Central memory CD4-positive, alpha-beta T cell (primary cell): ENCODE measurements at regions not wholly inside any gene's neighbourhood (a gene's known extent, or its start where the extent isn't known, plus 50 kb on each side); places are given as distances from the start of the nearest gene placed in this dataset.

ENCODE experiments used
- DNase-seq: peaks from one replicate; pipeline ENCODE4 v3.0.0; 2022

- no peak for DNase-seq
Measured at GRCh38 chr3:72060447-72061034, 275.6 kb upstream of the PROK2 start.

GRCh38 chr3:72058493-72059081 lies 273.6 kb upstream of the PROK2 start:
- DNase-seq: no peak

DNA sequence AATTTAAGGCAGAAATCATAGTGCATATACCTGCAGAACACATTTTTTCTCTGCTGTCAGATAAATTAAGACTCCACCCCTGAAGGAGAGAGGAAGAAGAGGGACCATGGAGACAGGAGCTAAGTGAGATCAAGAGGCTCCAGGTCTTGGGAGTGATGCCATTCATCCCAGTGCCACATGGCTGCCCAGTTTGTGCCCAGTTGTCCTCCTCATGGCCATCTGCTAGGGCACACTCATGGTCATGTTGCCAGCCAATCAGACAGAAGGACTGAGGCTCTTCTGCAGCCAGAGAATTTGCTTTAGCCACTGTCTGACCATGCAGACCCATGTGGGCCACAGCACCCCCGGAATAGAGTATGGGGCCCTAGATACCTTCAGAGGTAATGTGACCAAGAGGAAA lies 270.5 kb upstream of the PROK2 start:
- DNase-seq: no peak

DNA sequence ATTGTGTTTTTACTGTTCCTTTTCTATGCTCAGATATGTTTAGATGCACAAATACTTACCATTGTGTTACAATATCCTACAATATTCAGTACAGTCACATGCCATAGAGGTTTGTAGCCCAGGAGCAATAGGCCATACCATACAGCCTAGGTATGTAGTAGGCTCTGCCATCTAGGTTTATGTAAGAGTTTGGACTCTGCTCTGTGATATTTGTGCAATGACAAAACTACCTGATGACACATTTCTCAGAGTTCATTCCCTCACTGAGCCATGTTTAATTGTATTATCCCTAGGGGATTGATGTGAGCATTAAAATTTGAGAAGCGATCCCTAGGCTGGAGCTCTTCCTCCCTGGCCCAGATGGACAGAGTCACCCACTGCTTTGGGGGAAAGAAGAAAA lies 270.0 kb upstream of the PROK2 start:
- DNase-seq: no peak

DNA sequence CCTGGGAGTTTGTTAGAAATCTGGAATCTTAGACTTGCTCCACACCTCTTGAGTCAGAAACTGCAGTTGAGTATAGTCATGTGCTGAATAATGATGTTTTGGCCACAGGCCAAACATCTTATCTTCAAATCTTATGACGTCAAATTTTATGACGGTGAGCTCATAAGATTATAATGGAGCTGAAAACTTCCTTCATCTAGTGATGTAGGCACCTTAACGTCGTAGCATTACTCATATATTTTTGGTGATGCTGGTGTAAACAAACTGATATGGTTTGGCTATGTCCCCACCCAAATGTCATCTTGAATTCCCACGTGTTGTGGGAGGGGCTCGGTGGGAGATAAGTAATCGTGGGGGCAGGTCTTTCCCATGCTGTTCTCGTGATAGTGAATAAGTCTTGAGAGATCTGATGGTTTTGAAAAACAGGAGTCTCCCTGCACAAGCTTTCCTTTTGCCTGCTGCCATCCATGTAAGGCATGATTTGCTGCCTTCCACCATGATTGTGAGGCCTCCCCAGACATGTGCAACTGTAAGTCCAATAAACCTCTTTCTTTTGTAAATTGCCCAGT lies 268.0 kb upstream of the PROK2 start:
- DNase-seq: no peak

GRCh38 chr3:72050771-72051170 lies 265.8 kb upstream of the PROK2 start:
- no peak for DNase-seq

- no peak for DNase-seq
Measured at GRCh38 chr3:72050048-72050632, 265.2 kb upstream of the PROK2 start.

DNA sequence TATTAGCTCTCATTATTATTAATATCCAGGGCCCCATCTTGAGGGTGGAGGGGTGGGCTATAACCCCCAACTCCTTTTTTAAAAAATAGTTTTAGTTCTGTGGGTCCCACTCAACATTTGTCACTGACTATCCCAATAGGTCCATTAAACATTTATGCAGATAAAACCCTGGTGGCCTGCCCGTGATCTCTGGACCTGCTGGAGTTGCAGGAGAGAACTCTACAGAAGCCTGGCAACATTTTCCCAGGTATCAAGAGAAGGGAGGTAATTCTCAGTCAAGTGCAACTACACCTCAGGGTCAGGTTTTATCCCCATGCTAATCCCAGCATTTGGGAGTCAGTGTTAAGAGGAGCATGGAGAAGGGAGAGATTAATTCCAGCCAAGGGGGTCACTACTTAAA lies 264.4 kb upstream of the PROK2 start:
- no peak for DNase-seq

DNA sequence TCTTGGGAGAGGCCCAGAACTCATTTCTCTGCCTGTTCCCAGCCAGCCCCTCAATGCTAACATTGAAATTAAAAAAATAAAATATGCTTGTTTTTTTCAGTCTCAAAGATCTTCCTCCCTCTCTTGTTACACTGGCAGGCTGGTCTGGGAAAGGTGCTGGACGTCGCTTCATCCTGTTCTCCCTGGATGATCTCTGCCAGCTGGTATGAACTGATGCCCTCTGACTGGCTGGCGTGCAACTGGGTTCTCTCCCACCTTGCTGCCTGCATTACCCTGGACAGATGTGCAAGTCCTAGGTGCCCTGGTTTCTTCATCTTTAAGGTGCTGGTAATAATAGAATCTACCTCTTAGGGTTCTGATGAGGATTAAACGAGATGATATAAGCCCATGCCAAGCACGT lies 263.9 kb upstream of the PROK2 start:
- DNase-seq: no peak

DNA sequence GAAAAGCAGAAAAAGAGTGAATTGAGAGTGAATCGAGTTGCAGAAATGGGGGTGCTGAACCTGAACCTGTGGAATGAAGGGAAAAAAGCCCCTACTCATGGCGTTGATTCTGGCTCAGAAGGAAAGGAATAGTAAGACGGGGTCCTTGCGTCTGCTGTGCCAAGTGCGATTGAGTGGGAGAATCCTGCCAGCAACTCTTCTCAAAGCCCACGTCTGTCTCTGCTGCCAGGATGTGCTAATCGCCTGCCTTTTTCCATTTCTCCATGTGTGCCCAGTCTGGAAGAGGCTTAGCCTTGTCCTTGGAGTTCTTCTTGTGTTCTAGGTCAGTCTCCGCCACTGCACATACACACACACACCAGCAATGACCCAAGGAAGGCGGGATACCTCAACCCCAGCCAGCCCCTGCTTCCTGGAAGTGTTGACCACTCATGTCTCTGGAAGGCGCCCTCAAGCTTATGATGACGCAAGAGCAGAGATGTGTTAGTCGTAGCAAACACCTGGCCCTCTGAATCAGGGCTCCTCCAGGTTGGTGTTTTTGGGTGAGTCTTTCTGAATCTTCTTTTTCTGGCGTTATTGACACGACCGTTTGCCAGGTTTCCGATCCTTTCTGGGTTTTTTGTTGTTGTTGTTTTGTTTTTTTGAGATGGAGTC lies 262.4 kb upstream of the PROK2 start:
- no peak for DNase-seq

GRCh38 chr3:72044231-72044855 lies 259.4 kb upstream of the PROK2 start:
- DNase-seq: no peak

DNA sequence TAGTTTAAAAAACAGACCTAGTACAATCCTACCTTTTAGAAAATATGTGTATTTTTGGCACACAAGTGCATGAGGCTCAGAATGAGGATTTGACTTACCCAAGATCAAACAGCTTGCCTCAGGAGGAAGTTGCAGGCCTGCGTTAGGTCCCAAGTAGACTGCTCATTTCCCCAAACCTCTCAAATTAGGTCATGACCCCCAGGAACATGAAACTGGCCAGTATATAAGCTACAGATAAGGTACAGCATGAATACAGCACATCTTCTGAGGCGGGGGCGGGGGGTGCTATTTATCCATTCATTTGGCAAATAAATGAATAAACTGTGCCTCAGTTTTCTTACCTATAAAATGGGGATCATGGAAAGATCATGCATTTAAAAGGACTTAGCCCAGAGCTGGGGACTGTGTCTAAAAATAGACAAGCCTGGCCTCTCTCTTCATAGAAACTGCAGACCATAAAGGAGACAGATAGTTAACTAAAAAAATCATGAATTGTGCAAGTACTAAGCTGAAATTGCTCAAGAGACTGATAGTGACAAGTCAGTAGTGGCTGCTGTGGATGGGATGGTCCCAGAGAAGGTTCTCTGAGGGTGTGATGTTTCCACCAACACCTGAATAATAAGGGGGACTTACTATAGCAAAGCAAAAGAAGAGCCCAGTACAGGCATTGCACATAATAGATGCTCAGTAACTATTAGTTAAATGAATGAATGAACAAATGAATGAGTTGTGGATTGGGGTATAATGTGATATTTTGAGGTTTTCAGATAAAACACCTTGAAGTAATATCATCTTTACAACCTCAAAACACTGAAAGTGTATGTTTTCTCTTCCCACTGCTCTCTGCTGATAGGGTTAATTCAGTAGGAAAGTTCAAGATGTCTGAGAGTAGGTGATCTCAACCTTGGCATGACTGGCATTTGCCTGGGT lies 258.5 kb upstream of the PROK2 start:
- DNase-seq: no peak

GRCh38 chr3:72042397-72043203 lies 257.7 kb upstream of the PROK2 start:
- DNase-seq: no peak

- DNase-seq: no peak
Measured at GRCh38 chr3:72041511-72041910, 256.6 kb upstream of the PROK2 start.

- DNase-seq: no peak
Measured at GRCh38 chr3:72041076-72041475, 256.1 kb upstream of the PROK2 start.

- DNase-seq: no peak
Measured at GRCh38 chr3:72039677-72040076, 254.7 kb upstream of the PROK2 start.

DNA sequence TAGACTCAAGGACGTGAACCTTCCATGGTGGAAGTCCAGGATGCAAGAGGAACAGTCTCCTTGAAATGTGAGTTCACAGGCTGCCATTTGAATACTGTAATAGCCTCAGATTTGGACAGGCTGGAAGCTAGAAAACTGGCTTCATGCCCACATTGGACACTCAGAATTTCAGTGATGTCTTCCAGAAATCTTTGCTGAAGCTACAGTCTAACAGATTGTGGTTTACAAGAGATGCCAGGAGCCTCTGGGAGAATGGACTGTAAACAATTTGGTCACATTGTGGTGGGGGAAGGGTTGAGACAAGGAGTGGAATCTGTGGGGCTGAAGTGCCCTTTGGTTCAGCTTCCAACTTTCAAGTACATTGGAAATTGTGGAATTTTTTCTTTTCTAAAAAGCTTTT lies 252.0 kb upstream of the PROK2 start:
- no peak for DNase-seq

GRCh38 chr3:72035606-72036005 lies 250.7 kb upstream of the PROK2 start:
- DNase-seq: no peak

DNA sequence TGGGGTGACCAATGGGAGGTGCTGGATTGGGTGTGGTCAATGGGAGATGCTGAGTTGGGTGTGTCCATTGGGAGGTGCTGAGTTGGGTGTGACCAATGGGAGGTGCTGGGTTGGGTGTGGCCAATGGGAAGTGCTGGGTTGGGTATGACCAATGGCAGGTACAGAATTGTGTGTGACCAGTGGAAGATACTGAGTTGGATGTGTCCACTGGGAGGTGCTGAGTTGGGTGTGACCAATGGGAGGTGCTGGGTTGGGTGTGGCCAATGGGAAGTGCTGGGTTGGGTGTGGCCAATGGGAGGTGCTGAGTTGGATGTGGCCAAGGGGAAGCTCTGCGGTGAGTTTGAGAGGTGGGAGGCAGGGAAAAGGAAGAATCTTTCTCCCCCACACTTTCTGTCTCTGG lies 250.0 kb upstream of the PROK2 start:
- DNase-seq: no peak

- DNase-seq: no peak
Measured at GRCh38 chr3:72033666-72034428, 248.9 kb upstream of the PROK2 start.
